ENCODE measurements at regions not wholly inside any gene's neighbourhood (a gene's known extent, or its start where the extent isn't known, plus 50 kb on each side); places are given as distances from the start of the nearest gene placed in this dataset.

DNA sequence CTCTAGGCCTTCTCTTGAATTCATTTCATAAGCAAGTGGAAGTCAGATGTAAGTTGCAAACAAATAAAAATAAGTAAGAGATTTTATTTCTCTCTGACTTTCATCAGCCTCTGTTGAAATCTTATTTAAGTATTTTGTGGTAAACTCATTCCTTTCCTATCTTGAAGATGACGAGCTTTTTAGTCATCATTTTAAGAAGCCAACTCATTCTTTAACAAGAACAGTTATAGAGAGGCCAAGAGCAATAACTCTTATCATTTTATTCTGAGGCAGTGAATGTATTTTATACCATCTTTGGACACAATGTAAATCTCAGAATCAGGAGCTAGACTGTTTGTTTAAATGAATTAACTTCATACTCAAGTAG lies 147.5 kb upstream of the MBNL1 start:
- Histone ChIP-seq H3K27me3 (ENCODE audit: control insufficient read depth, insufficient read depth, low read length) (no peaks in the 10 kb centered on the region), H3K36me3 (ENCODE audit: control insufficient read depth, insufficient read depth, low read length) (no peaks in the 10 kb centered on the region), H3K4me3 (ENCODE audit: low read depth in 2 of 2, low read length in 2 of 2) (no peak overlapping the region), H3K27ac (ENCODE audit: low read length) (no peak overlapping the region), H3K9me3 (ENCODE audit: control insufficient read depth, insufficient read depth, low read depth, low read length) (no peaks in the 10 kb centered on the region), H3K4me1 (ENCODE audit: control insufficient read depth, insufficient read depth, low read length) (no peaks in the 10 kb centered on the region)
- ChIA-PET CTCF (no interaction called here), POLR2A (no interaction called here)
- peak; percentile 73; the same call in 1 of the 2 replicates for ATAC-seq
- TF ChIP-seq TCF7L2 (IDR thresholded peaks at IDR 0.05; ENCODE audit: low read depth, low read length) = peak; percentile 48; the same call in 1 of the 2 replicates
- no peak for TF ChIP-seq SIN3A (IDR thresholded peaks at IDR 0.05; ENCODE audit: borderline replicate concordance, insufficient read depth, low read depth, low read length)
- BruUV-seq (replicated peaks) = no TSS peak
- peak; percentile 13 for DNase-seq (ENCODE audit: low read depth, low spot score)
- intact Hi-C loops (cut with micrococcal nuclease; ENCODE audit: unreplicated experiment) (loop anchor here (10.0 kb wide), 1 partner anchor 56 kb away; no protein-coding TSS in a partner anchor), in situ Hi-C loops (cut with HindIII; ENCODE audit: low pct_unique_long_range_greater_than_20kb, low sequenced_read_pairs) (no loop called here)

GRCh38 chr3:152122851-152123250 lies 145.9 kb upstream of the MBNL1 start:
- intact Hi-C loops (cut with micrococcal nuclease; ENCODE audit: unreplicated experiment) (loop anchor here (10.0 kb wide), 1 partner anchor 58 kb away; no protein-coding TSS in a partner anchor), in situ Hi-C loops (cut with HindIII; ENCODE audit: low pct_unique_long_range_greater_than_20kb, low sequenced_read_pairs) (no loop called here)
- DNase-seq (ENCODE audit: low read depth, low spot score) (no peak), ATAC-seq (no peak)
- ChIA-PET POLR2A (no interaction called here), CTCF (no interaction called here)
- Histone ChIP-seq H3K27ac (ENCODE audit: low read length) (peak overlapping the region; percentile 44; the same call in 1 of the 2 replicates), H3K36me3 (ENCODE audit: control insufficient read depth, insufficient read depth, low read length) (no peaks in the 10 kb centered on the region), H3K4me1 (ENCODE audit: control insufficient read depth, insufficient read depth, low read length) (no peaks in the 10 kb centered on the region), H3K4me3 (ENCODE audit: low read depth in 2 of 2, low read length in 2 of 2) (no peak overlapping the region), H3K27me3 (ENCODE audit: control insufficient read depth, insufficient read depth, low read length) (no peaks in the 10 kb centered on the region), H3K9me3 (ENCODE audit: control insufficient read depth, insufficient read depth, low read depth, low read length) (no peaks in the 10 kb centered on the region)
- TF ChIP-seq SIN3A (IDR thresholded peaks at IDR 0.05; ENCODE audit: borderline replicate concordance, insufficient read depth, low read depth, low read length) = no peak
- no peak for TF ChIP-seq CTCF (IDR thresholded peaks at IDR 0.05)
- TF ChIP-seq, protein P1, sequence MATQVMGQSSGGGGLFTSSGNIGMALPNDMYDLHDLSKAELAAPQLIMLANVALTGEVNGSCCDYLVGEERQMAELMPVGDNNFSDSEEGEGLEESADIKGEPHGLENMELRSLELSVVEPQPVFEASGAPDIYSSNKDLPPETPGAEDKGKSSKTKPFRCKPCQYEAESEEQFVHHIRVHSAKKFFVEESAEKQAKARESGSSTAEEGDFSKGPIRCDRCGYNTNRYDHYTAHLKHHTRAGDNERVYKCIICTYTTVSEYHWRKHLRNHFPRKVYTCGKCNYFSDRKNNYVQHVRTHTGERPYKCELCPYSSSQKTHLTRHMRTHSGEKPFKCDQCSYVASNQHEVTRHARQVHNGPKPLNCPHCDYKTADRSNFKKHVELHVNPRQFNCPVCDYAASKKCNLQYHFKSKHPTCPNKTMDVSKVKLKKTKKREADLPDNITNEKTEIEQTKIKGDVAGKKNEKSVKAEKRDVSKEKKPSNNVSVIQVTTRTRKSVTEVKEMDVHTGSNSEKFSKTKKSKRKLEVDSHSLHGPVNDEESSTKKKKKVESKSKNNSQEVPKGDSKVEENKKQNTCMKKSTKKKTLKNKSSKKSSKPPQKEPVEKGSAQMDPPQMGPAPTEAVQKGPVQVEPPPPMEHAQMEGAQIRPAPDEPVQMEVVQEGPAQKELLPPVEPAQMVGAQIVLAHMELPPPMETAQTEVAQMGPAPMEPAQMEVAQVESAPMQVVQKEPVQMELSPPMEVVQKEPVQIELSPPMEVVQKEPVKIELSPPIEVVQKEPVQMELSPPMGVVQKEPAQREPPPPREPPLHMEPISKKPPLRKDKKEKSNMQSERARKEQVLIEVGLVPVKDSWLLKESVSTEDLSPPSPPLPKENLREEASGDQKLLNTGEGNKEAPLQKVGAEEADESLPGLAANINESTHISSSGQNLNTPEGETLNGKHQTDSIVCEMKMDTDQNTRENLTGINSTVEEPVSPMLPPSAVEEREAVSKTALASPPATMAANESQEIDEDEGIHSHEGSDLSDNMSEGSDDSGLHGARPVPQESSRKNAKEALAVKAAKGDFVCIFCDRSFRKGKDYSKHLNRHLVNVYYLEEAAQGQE (IDR thresholded peaks at IDR 0.05; ENCODE audit: insufficient read depth in 1 of 2, low read depth in 2 of 2, low read length in 1 of 2) = no peak
- no peak for TF ChIP-seq POLR2AphosphoS5 (IDR thresholded peaks at IDR 0.05; ENCODE audit: low read depth, low read length)
- TF ChIP-seq TCF7L2 (IDR thresholded peaks at IDR 0.05; ENCODE audit: low read depth, low read length) = no peak
- no TSS peak for BruUV-seq (replicated peaks)

DNA sequence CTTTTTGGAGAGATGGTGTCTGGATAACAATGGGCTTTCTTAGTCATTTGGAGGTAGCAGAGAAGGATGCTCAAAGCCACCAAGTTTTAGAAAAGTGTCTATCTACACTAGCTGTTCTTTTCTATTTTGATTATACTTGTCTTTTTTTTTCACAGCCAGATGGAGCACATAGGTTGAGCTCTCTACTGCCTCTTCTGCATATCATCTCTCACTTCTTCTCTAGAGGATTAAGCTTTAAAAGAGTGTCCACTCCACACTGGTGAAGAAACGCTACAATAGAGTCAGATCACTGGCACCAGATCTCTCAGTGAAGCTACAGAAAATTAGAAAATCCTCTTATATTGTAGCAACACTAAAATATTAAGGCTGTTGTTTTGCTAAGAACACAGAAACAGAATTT lies 145.3 kb upstream of the MBNL1 start:
- no TSS peak for BruUV-seq (replicated peaks)
- ChIA-PET POLR2A (no interaction called here), CTCF (no interaction called here)
- Histone ChIP-seq H3K27me3 (ENCODE audit: control insufficient read depth, insufficient read depth, low read length) (no peaks in the 10 kb centered on the region), H3K4me3 (ENCODE audit: low read depth in 2 of 2, low read length in 2 of 2) (no peak overlapping the region), H3K4me1 (ENCODE audit: control insufficient read depth, insufficient read depth, low read length) (no peaks in the 10 kb centered on the region), H3K9me3 (ENCODE audit: control insufficient read depth, insufficient read depth, low read depth, low read length) (no peaks in the 10 kb centered on the region), H3K36me3 (ENCODE audit: control insufficient read depth, insufficient read depth, low read length) (no peaks in the 10 kb centered on the region), H3K27ac (ENCODE audit: low read length) (no peak overlapping the region; the same call in 1 of the 2 replicates)
- no peak for DNase-seq (ENCODE audit: low read depth, low spot score)
- intact Hi-C loops (cut with micrococcal nuclease; ENCODE audit: unreplicated experiment) = loop anchor here (10.0 kb wide), 1 partner anchor 59 kb away; no protein-coding TSS in a partner anchor
- TF ChIP-seq CTCF (IDR thresholded peaks at IDR 0.05) (peak; percentile 11; the same call in 1 of the 2 replicates), SIN3A (IDR thresholded peaks at IDR 0.05; ENCODE audit: borderline replicate concordance, insufficient read depth, low read depth, low read length) (no peak)
- in situ Hi-C loops (cut with HindIII; ENCODE audit: low pct_unique_long_range_greater_than_20kb, low sequenced_read_pairs) = no loop called here
- ATAC-seq = no peak
